ENCODE measurements at regions not wholly inside any gene's neighbourhood (a gene's known extent, or its start where the extent isn't known, plus 50 kb on each side); places are given as distances from the start of the nearest gene placed in this dataset.
A peak's percentile ranks its signal among the peaks of the same experiment; 100 is the strongest.

DNA sequence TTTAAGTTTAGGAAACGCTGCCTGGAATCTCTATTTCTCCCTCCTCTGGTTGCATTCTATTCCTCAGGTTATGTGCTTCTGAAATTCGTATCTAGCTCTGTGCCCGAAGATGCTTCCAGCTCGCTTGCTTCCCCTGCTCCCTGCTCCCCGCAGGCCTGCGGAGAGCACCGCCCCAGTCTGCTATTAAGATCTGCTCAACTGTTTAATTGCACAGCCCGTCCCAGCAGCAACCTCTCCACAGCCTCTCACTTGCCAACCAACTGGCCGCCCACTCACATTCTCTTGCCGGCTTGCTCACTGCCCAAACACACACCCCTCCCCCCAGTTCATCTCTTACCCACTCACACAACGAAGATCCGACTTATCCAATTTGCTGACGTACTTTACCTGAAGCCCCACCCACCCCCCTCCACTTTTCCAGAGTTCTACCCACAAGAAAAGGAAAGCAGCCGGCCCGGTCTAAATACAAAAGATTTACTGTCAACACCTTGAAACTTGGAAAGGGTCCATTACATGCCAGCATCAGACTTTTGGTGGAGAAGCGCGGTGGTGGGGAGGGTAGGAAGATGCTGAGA lies 167.3 kb upstream of the KLF14 start:
- CTCF ChIA-PET = no interaction called here
- Mint-ChIP-seq H3K4me1 (ENCODE audit: low read depth) (peaks cover 99% of the 10 kb centered on the region), H3K4me3 (peak overlapping the region; percentile 45), H3K9me3 (no peaks in the 10 kb centered on the region), H3K27me3 (peaks cover 6% of the 10 kb centered on the region), H3K36me3 (peaks cover 95% of the 10 kb centered on the region), H3K27ac (peak overlapping the region; percentile 89)
- POLR2A ChIA-PET = no interaction called here
- intact Hi-C loops (cut with micrococcal nuclease) = no loop called here
- DNase-seq = peak; percentile 59

GRCh38 chr7:130902755-130903357 lies 168.8 kb upstream of the KLF14 start:
- H3K4me3 Mint-ChIP-seq = peak overlapping the region; percentile 14
- no peaks in the 10 kb centered on the region for H3K9me3 Mint-ChIP-seq
- DNase-seq = no peak
- H3K36me3 Mint-ChIP-seq = peaks cover 92% of the 10 kb centered on the region
- peaks cover 96% of the 10 kb centered on the region for H3K4me1 Mint-ChIP-seq (ENCODE audit: low read depth)
- ChIA-PET CTCF (interaction anchor here (0.8 kb wide), 1 partner anchor 137 kb away, joined by 3 read pairs; no protein-coding TSS in a partner anchor), POLR2A (interaction anchor here (0.6 to 1.8 kb wide), 5 partner anchors 10 to 1940 kb away, joined by 3 to 10 read pairs (median 6); no protein-coding TSS in a partner anchor)
- H3K27me3 Mint-ChIP-seq = peaks cover 6% of the 10 kb centered on the region
- intact Hi-C loops (cut with micrococcal nuclease) = no loop called here
- H3K27ac Mint-ChIP-seq = peak overlapping the region; percentile 89

DNA sequence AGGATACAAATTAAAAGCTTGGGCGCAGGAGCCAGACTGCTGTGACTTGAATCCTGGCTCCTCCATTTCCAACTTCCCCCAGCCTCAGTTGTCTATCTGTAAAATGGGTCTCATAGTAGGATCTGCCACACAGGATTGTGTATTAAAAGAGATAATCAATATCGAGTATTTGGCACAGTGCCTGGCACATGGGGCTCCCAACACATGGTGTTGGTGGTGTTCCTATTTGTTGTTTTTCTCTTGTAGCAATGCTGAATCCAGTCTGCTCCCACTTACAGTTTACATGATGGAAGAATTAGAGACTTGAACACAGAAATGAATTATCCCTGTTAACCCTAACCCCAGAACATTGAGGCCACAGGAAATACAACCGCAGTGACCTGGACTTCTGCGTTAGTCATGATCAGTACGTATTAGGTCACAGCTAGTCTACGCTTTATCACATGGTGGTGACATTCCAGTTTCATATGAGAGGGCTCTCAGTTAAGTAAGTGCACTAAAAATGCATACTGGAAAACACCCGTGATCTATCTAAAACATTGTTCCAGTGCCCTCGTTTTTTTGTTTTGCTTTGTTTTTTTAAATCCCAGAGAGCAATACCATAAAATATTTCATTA lies 169.5 kb upstream of the KLF14 start:
- peaks cover 93% of the 10 kb centered on the region for H3K4me1 Mint-ChIP-seq (ENCODE audit: low read depth)
- intact Hi-C loops (cut with micrococcal nuclease) = no loop called here

GRCh38 chr7:130904031-130904757 lies 170.2 kb upstream of the KLF14 start:
- H3K9me3 Mint-ChIP-seq = no peaks in the 10 kb centered on the region
- H3K36me3 Mint-ChIP-seq = peaks cover 87% of the 10 kb centered on the region
- peak overlapping the region; percentile 14 for H3K4me3 Mint-ChIP-seq
- H3K27me3 Mint-ChIP-seq = peaks cover 6% of the 10 kb centered on the region
- intact Hi-C loops (cut with micrococcal nuclease) = loop anchor here (1.0 kb wide), 1 partner anchor 9 kb away; no protein-coding TSS in a partner anchor
- ChIA-PET POLR2A (interaction anchor here (1.5 to 1.8 kb wide), 2 partner anchors 8 to 11 kb away, joined by 7 to 10 read pairs; no protein-coding TSS in a partner anchor), CTCF (interaction anchor here (0.7 kb wide), 1 partner anchor 84 kb away, joined by 4 read pairs; no protein-coding TSS in a partner anchor)
- DNase-seq = no peak
- H3K27ac Mint-ChIP-seq = peak overlapping the region; percentile 89
- H3K4me1 Mint-ChIP-seq (ENCODE audit: low read depth) = peaks cover 92% of the 10 kb centered on the region

More for the DNA sequence above, 169.5 kb upstream of the KLF14 start:
- no peaks in the 10 kb centered on the region for H3K9me3 Mint-ChIP-seq
- DNase-seq = no peak
- ChIA-PET POLR2A (interaction anchor here (0.6 to 1.8 kb wide), 4 partner anchors 9 to 1941 kb away, joined by 3 to 10 read pairs (median 6); no protein-coding TSS in a partner anchor), CTCF (interaction anchor here (0.7 to 0.8 kb wide), 2 partner anchors 85 to 137 kb away, joined by 3 to 4 read pairs; no protein-coding TSS in a partner anchor)
- peaks cover 87% of the 10 kb centered on the region for H3K36me3 Mint-ChIP-seq
- peak overlapping the region; percentile 89 for H3K27ac Mint-ChIP-seq
- H3K4me3 Mint-ChIP-seq = peak overlapping the region; percentile 14
- H3K27me3 Mint-ChIP-seq = peaks cover 6% of the 10 kb centered on the region

GRCh38 chr7:130904792-130905191 lies 170.8 kb upstream of the KLF14 start:
- Mint-ChIP-seq H3K4me3 (no peak overlapping the region), H3K9me3 (no peaks in the 10 kb centered on the region), H3K27me3 (peaks cover 6% of the 10 kb centered on the region), H3K4me1 (ENCODE audit: low read depth) (peaks cover 92% of the 10 kb centered on the region), H3K36me3 (peaks cover 87% of the 10 kb centered on the region), H3K27ac (peak overlapping the region; percentile 89)
- POLR2A ChIA-PET = interaction anchor here (1.8 kb wide), 1 partner anchor 8 kb away, joined by 10 read pairs; no protein-coding TSS in a partner anchor
- intact Hi-C loops (cut with micrococcal nuclease) = loop anchor here (1.0 kb wide), 1 partner anchor 9 kb away; no protein-coding TSS in a partner anchor
- CTCF ChIA-PET = interaction anchor here (0.9 to 1.3 kb wide), 2 partner anchors 8 to 135 kb away, joined by 4 to 10 read pairs; no protein-coding TSS in a partner anchor
- no peak for DNase-seq

GRCh38 chr7:130906575-130906974 lies 172.6 kb upstream of the KLF14 start:
- ChIA-PET POLR2A (no interaction called here), CTCF (no interaction called here)
- Mint-ChIP-seq H3K27ac (peak overlapping the region; percentile 53), H3K4me1 (ENCODE audit: low read depth) (peaks cover 92% of the 10 kb centered on the region), H3K27me3 (peaks cover under 1% of the 10 kb centered on the region), H3K4me3 (no peak overlapping the region), H3K9me3 (no peaks in the 10 kb centered on the region), H3K36me3 (peaks cover 87% of the 10 kb centered on the region)
- intact Hi-C loops (cut with micrococcal nuclease) = no loop called here
- no peak for DNase-seq

- ChIA-PET CTCF (interaction anchor here (1.6 kb wide), 1 partner anchor 12 kb away, joined by 3 read pairs; no protein-coding TSS in a partner anchor), POLR2A (no interaction called here)
- H3K4me3 Mint-ChIP-seq = no peak overlapping the region
- peaks cover 87% of the 10 kb centered on the region for H3K36me3 Mint-ChIP-seq
- H3K9me3 Mint-ChIP-seq = no peaks in the 10 kb centered on the region
- DNase-seq = no peak
- H3K4me1 Mint-ChIP-seq (ENCODE audit: low read depth) = peaks cover 92% of the 10 kb centered on the region
- intact Hi-C loops (cut with micrococcal nuclease) = no loop called here
- no peaks in the 10 kb centered on the region for H3K27me3 Mint-ChIP-seq
- peak overlapping the region; percentile 62 for H3K27ac Mint-ChIP-seq
Measured at GRCh38 chr7:130907439-130907838, 173.4 kb upstream of the KLF14 start.

GRCh38 chr7:130908345-130909160 lies 174.5 kb upstream of the KLF14 start:
- intact Hi-C loops (cut with micrococcal nuclease) = no loop called here
- ChIA-PET CTCF (interaction anchor here (1.6 to 2.4 kb wide), 2 partner anchors 11 to 13 kb away, joined by 3 to 16 read pairs; no protein-coding TSS in a partner anchor), POLR2A (interaction anchor here (0.6 to 1.7 kb wide), 2 partner anchors 46 to 48 kb away, joined by 4 to 8 read pairs; no protein-coding TSS in a partner anchor)
- H3K9me3 Mint-ChIP-seq = no peaks in the 10 kb centered on the region
- H3K36me3 Mint-ChIP-seq = peaks cover 86% of the 10 kb centered on the region
- peak overlapping the region; percentile 94 for H3K27ac Mint-ChIP-seq
- no peak for DNase-seq
- H3K4me3 Mint-ChIP-seq = peak overlapping the region; percentile 28
- peaks cover 90% of the 10 kb centered on the region for H3K4me1 Mint-ChIP-seq (ENCODE audit: low read depth)
- no peaks in the 10 kb centered on the region for H3K27me3 Mint-ChIP-seq

GRCh38 chr7:130909161-130909836 lies 175.3 kb upstream of the KLF14 start:
- ChIA-PET POLR2A (interaction anchor here (0.9 to 6.6 kb wide), 4 partner anchors 12 to 61 kb away, joined by 3 to 40 read pairs (median 6); no protein-coding TSS in a partner anchor), CTCF (interaction anchor here (0.9 to 2.4 kb wide), 2 partner anchors 12 to 131 kb away, joined by 3 to 16 read pairs; no protein-coding TSS in a partner anchor)
- Mint-ChIP-seq H3K27me3 (no peaks in the 10 kb centered on the region), H3K4me1 (ENCODE audit: low read depth) (peaks cover 90% of the 10 kb centered on the region), H3K36me3 (peaks cover 85% of the 10 kb centered on the region), H3K27ac (peak overlapping the region; percentile 94), H3K4me3 (peak overlapping the region; percentile 83), H3K9me3 (no peaks in the 10 kb centered on the region)
- no peak for DNase-seq
- intact Hi-C loops (cut with micrococcal nuclease) = no loop called here

- CTCF ChIA-PET = interaction anchor here (0.7 to 2.4 kb wide), 3 partner anchors 13 to 130 kb away, joined by 3 to 16 read pairs (median 3); no protein-coding TSS in a partner anchor
- POLR2A ChIA-PET = interaction anchor here (0.9 to 6.6 kb wide), 5 partner anchors 13 to 70 kb away, joined by 3 to 40 read pairs (median 5); no protein-coding TSS in a partner anchor
- intact Hi-C loops (cut with micrococcal nuclease) = loop anchor here (5.0 kb wide), 1 partner anchor 417 kb away; the partner anchor contains the start of gene MKLN1
- Mint-ChIP-seq H3K4me1 (ENCODE audit: low read depth) (peaks cover 87% of the 10 kb centered on the region), H3K9me3 (no peaks in the 10 kb centered on the region), H3K27me3 (no peaks in the 10 kb centered on the region), H3K36me3 (peaks cover 84% of the 10 kb centered on the region), H3K4me3 (peak overlapping the region; percentile 83), H3K27ac (peak overlapping the region; percentile 94)
- DNase-seq = no peak
Measured at GRCh38 chr7:130909881-130910672, 176.1 kb upstream of the KLF14 start.

All from activated CD4-positive, alpha-beta memory T cell treated with anti-CD3 and anti-CD28 coated beads for 36 hours (primary cell).